ENCODE measurements at regions not wholly inside any gene's neighbourhood (a gene's known extent, or its start where the extent isn't known, plus 50 kb on each side); places are given as distances from the start of the nearest gene placed in this dataset.

- no peak for TF ChIP-seq CTCF (conservative IDR thresholded peaks at IDR 0.05; ENCODE audit: low read length)
- DNase-seq (ENCODE audit: low read depth): no peak
- no peak overlapping the region for H3K4me3 ChIP-seq (ENCODE audit: low read length)
Measured at GRCh38 chr3:124353691-124354090, 361.8 kb upstream of the ROPN1 start.

GRCh38 chr3:124354150-124354549, 362.2 kb upstream of the ROPN1 start:
- DNase-seq (ENCODE audit: low read depth): no peak
- no peak for TF ChIP-seq CTCF (conservative IDR thresholded peaks at IDR 0.05; ENCODE audit: low read length)
- H3K4me3 ChIP-seq (ENCODE audit: low read length): no peak overlapping the region

- no peak for TF ChIP-seq CTCF (conservative IDR thresholded peaks at IDR 0.05; ENCODE audit: low read length)
- no peak overlapping the region for H3K4me3 ChIP-seq (ENCODE audit: low read length)
- no peak for DNase-seq (ENCODE audit: low read depth)
Measured at GRCh38 chr3:124358156-124358555, 366.2 kb upstream of the ROPN1 start.

GRCh38 chr3:124360155-124360554, 368.2 kb upstream of the ROPN1 start:
- TF ChIP-seq CTCF (conservative IDR thresholded peaks at IDR 0.05; ENCODE audit: low read length): no peak
- peak; percentile 9 for DNase-seq (ENCODE audit: low read depth)
- no peak overlapping the region for H3K4me3 ChIP-seq (ENCODE audit: low read length)

- DNase-seq (ENCODE audit: low read depth): no peak
- H3K4me3 ChIP-seq (ENCODE audit: low read length): no peak overlapping the region
- no peak for TF ChIP-seq CTCF (conservative IDR thresholded peaks at IDR 0.05; ENCODE audit: low read length)
Measured at GRCh38 chr3:124360563-124360962, 368.6 kb upstream of the ROPN1 start.

GRCh38 chr3:124361566-124361965, 368.7 kb upstream of the UMPS start:
- no peak overlapping the region for H3K4me3 ChIP-seq (ENCODE audit: low read length)
- no peak for DNase-seq (ENCODE audit: low read depth)
- TF ChIP-seq CTCF (conservative IDR thresholded peaks at IDR 0.05; ENCODE audit: low read length): no peak

GRCh38 chr3:124362455-124362854, 367.8 kb upstream of the UMPS start:
- DNase-seq (ENCODE audit: low read depth): no peak
- no peak overlapping the region for H3K4me3 ChIP-seq (ENCODE audit: low read length)
- TF ChIP-seq CTCF (conservative IDR thresholded peaks at IDR 0.05; ENCODE audit: low read length): no peak
